ENCODE measurements at regions not wholly inside any gene's neighbourhood (a gene's known extent, or its start where the extent isn't known, plus 50 kb on each side); places are given as distances from the start of the nearest gene placed in this dataset.

DNA sequence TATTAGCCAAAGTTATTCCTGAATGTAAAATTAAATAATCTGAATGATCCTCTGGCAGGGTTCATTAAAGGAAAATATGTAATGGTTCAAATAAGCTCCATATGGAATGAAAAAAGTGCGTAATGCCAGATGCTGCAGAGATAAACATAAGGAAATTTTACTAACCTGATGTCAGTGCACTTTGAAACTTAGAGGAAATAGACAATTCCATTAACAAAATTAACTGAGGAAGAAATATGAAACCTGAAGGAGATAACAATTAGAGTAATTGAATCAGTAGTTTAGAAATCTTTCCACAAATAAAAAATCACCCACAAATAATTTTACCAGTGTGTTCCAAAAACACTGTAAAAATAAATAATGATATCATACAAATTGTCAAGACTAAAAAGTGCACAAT, 387.5 kb downstream of the GRIA2 start:
- intact Hi-C loops (cut with DNase I; ENCODE audit: low total_unique reads), result no loop called here
- no peaks in the 10 kb centered on the region for H3K4me1 ChIP-seq
- no peaks in the 10 kb centered on the region for H3K9me3 ChIP-seq
- H3K4me3 ChIP-seq, result no peak overlapping the region
- no peak overlapping the region for H3K27ac ChIP-seq
- no peaks in the 10 kb centered on the region for H3K27me3 ChIP-seq (replicated peaks in 1 of 7)
- TF ChIP-seq, protein P1, sequence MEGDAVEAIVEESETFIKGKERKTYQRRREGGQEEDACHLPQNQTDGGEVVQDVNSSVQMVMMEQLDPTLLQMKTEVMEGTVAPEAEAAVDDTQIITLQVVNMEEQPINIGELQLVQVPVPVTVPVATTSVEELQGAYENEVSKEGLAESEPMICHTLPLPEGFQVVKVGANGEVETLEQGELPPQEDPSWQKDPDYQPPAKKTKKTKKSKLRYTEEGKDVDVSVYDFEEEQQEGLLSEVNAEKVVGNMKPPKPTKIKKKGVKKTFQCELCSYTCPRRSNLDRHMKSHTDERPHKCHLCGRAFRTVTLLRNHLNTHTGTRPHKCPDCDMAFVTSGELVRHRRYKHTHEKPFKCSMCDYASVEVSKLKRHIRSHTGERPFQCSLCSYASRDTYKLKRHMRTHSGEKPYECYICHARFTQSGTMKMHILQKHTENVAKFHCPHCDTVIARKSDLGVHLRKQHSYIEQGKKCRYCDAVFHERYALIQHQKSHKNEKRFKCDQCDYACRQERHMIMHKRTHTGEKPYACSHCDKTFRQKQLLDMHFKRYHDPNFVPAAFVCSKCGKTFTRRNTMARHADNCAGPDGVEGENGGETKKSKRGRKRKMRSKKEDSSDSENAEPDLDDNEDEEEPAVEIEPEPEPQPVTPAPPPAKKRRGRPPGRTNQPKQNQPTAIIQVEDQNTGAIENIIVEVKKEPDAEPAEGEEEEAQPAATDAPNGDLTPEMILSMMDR (IDR thresholded peaks at IDR 0.05 in 8 of 11, conservative IDR thresholded peaks at IDR 0.05 in 3 of 11), result no peak
- no peak for TF ChIP-seq POLR2A (IDR thresholded peaks at IDR 0.05)
- TF ChIP-seq POLR2AphosphoS5 (IDR thresholded peaks at IDR 0.05), result no peak
- WGBS, 5 donors, result 71 to 93% (median 82%) methylated on average over 1 of the region's 1 CpG
- no peaks in the 10 kb centered on the region for H3K36me3 ChIP-seq
- DNase-seq, result no peak

DNA sequence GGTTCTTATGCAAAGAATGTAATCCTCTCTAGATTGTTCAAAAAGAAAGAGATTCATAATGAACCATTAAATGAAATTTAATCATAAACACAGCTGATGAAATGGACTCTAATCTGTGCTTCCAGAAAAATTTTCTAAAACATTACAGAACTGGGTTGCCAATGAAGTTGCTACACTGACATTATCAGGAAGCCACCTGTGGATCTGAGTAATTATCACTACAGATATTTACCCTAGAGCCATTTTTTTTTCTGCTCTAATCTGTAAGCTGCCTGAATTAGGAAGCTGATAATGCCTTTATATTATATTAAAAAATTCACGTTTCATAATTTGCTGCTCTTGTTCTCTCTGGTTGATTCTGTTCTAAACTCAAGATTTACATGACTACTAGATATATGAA, 380.1 kb downstream of the GRIA2 start:
- Histone ChIP-seq H3K4me3 (no peak overlapping the region), H3K9me3 (peaks cover 0 to 4% (median 0%) of the 10 kb centered on the region in 8 donors), H3K36me3 (no peaks in the 10 kb centered on the region), H3K27me3 (replicated peaks in 1 of 7) (no peaks in the 10 kb centered on the region), H3K4me1 (no peaks in the 10 kb centered on the region), H3K27ac (no peak overlapping the region)
- intact Hi-C loops (cut with DNase I; ENCODE audit: low total_unique reads), result no loop called here
- WGBS, 5 donors, result 63 to 89% (median 80%) methylated on average over 1 of the region's 1 CpG
- TF ChIP-seq, protein P1 (IDR thresholded peaks at IDR 0.05 in 8 of 11, conservative IDR thresholded peaks at IDR 0.05 in 3 of 11), result no peak
- TF ChIP-seq POLR2AphosphoS5 (IDR thresholded peaks at IDR 0.05) (no peak), POLR2A (IDR thresholded peaks at IDR 0.05) (no peak)
- no peak for DNase-seq

DNA sequence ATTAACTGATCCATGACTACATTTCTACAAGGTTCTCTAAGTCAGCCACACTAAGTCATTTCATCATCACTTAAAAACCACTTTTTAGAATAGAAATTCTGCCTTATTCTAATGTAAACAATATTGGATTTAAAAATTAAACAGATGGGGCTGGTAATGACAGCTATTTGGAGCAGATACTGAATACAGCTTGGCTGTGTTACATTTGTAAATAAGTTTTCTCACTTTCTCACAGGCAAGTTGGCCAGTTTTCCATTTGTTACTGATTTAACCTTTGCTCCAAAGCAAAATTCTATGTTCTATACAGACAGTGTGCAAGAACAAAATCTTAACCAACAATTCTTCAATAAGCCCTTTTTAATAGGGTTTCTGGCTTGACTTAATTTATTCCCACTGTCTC, 370.7 kb downstream of the GRIA2 start:
- Histone ChIP-seq H3K4me1 (no peaks in the 10 kb centered on the region), H3K27me3 (replicated peaks in 1 of 7) (no peaks in the 10 kb centered on the region), H3K36me3 (no peaks in the 10 kb centered on the region), H3K9me3 (peaks cover 0 to 5% (median 0%) of the 10 kb centered on the region in 8 donors), H3K4me3 (no peak overlapping the region), H3K27ac (no peak overlapping the region)
- no peak for DNase-seq
- TF ChIP-seq, protein P1 (IDR thresholded peaks at IDR 0.05 in 8 of 11, conservative IDR thresholded peaks at IDR 0.05 in 3 of 11), result no peak
- TF ChIP-seq POLR2A (IDR thresholded peaks at IDR 0.05) (no peak), POLR2AphosphoS5 (IDR thresholded peaks at IDR 0.05) (no peak)
- intact Hi-C loops (cut with DNase I; ENCODE audit: low total_unique reads), result no loop called here

DNA sequence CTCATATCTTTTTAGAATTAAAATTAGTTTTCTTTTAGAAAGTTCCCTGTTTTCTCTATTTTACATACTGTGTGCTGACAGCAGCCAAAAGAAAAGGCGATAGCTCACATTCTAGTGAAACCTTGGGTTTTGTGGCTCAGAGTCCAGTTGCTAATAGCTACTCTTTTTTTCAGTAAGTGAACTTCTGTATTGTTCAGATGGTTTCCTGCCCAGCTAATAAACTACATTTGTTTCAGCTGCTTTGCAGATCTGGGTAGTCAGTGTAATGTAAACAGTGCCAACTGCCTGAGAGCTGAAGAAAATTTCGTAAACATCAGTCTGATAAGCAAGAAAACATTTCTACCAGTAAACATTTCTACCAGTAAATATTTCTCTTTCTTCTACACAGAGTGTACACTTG, 370.2 kb downstream of the GRIA2 start:
- 51 to 73% (median 64%) methylated on average over 2 of the region's 2 CpGs for WGBS, 5 donors
- Histone ChIP-seq H3K27me3 (replicated peaks in 1 of 7) (no peaks in the 10 kb centered on the region), H3K4me3 (no peak overlapping the region), H3K4me1 (no peaks in the 10 kb centered on the region), H3K9me3 (peaks cover 0 to 5% (median 0%) of the 10 kb centered on the region in 8 donors), H3K27ac (no peak overlapping the region), H3K36me3 (no peaks in the 10 kb centered on the region)
- intact Hi-C loops (cut with DNase I; ENCODE audit: low total_unique reads), result no loop called here
- TF ChIP-seq POLR2AphosphoS5 (IDR thresholded peaks at IDR 0.05) (no peak), POLR2A (IDR thresholded peaks at IDR 0.05) (no peak)
- TF ChIP-seq, protein P1 (IDR thresholded peaks at IDR 0.05 in 8 of 11, conservative IDR thresholded peaks at IDR 0.05 in 3 of 11), result no peak
- no peak for DNase-seq

All from spleen (tissue), 11 donors.